ENCODE measurements at regions not wholly inside any gene's neighbourhood (a gene's known extent, or its start where the extent isn't known, plus 50 kb on each side); places are given as distances from the start of the nearest gene placed in this dataset.

DNA sequence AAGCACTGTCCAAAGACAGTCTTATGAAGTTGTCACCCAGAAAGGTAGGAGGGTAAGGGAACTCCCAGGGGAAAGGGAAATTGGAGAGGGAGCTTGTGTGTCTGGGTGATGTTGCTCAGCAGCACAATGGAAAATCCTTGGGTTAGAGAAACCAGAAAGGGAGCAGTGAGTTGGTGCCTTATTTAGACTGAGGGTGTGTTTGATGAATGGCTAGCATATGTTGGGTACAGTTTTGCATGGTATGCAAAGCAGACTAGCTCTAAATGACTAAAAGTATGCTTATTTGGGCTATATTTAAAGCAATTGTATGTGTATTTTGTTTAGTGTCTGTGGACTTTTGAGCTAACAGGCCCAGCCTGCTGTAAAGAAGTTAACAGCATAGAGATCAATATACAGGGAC is 2884.6 kb upstream of the PCDH20 start:
- H3K4me3 ChIP-seq (ENCODE audit: low read depth in 1 of 5, low read length in 5 of 5), result no peak overlapping the region
- no peak overlapping the region for H3K9ac ChIP-seq (ENCODE audit: low read length in 5 of 5)
- H3K27me3 ChIP-seq (ENCODE audit: control insufficient read depth in 5 of 5, insufficient read depth in 4 of 5, low read length in 5 of 5), result no peaks in the 10 kb centered on the region
- H3K36me3 ChIP-seq (ENCODE audit: control insufficient read depth in 5 of 5, insufficient read depth in 5 of 5, low read length in 5 of 5), result no peaks in the 10 kb centered on the region
- peaks cover 0 to 3% (median 0%) of the 10 kb centered on the region in 5 donors for H3K9me3 ChIP-seq (ENCODE audit: control insufficient read depth in 5 of 5, low read length in 5 of 5)
- no peak overlapping the region for H3K27ac ChIP-seq (ENCODE audit: low read depth, low read length)
- H3K4me1 ChIP-seq (ENCODE audit: control insufficient read depth in 5 of 5, insufficient read depth in 5 of 5, low read length in 5 of 5), result no peaks in the 10 kb centered on the region

DNA sequence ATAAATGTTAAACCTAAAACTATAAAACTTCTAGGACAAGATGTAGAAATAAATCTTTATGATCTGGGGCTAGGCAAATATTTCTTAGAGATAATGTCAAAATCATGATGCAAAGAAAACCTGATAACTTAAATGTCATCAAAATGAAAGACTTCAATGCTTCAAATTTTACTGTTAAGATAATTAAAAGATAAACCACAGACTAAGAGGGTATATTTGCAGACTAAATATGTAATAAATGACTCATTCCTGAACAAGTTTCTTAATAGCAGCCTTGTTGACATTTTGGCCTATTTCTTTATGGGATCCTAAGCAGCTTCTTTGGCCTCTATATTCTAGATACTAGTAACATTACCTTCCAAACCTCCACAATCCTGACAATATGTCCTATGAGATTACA is 2878.3 kb upstream of the PCDH20 start:
- H3K9ac ChIP-seq (ENCODE audit: low read length in 5 of 5), result no peak overlapping the region
- H3K9me3 ChIP-seq (ENCODE audit: control insufficient read depth in 5 of 5, low read length in 5 of 5), result peaks cover 0 to 3% (median 0%) of the 10 kb centered on the region in 5 donors
- H3K36me3 ChIP-seq (ENCODE audit: control insufficient read depth in 5 of 5, insufficient read depth in 5 of 5, low read length in 5 of 5), result no peaks in the 10 kb centered on the region
- no peak overlapping the region for H3K27ac ChIP-seq (ENCODE audit: low read depth, low read length)
- H3K27me3 ChIP-seq (ENCODE audit: control insufficient read depth in 5 of 5, insufficient read depth in 4 of 5, low read length in 5 of 5), result no peaks in the 10 kb centered on the region
- no peak overlapping the region for H3K4me3 ChIP-seq (ENCODE audit: low read depth in 1 of 5, low read length in 5 of 5)
- no peaks in the 10 kb centered on the region for H3K4me1 ChIP-seq (ENCODE audit: control insufficient read depth in 5 of 5, insufficient read depth in 5 of 5, low read length in 5 of 5)

DNA sequence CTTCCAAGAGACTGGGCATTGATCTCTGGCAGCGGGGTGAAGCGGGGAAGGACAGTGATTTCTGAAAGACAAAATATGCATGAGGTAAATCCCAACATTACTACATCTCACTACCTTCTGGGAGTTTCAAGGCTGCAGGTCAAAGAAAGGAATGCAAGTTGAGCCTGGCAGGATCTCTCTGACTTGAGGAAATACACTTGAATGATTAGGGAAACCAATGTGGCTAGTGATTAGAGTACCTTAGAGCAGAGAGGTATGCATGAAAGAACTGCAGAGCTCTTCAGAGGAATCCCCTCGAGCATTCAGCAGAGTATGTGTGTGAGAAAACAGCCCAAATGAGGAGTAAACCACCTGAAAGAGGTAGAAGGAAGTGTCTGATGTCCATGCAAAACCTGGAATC is 2874.1 kb upstream of the PCDH20 start:
- Histone ChIP-seq H3K4me1 (ENCODE audit: control insufficient read depth in 5 of 5, insufficient read depth in 5 of 5, low read length in 5 of 5) (no peaks in the 10 kb centered on the region), H3K27ac (ENCODE audit: low read depth, low read length) (no peak overlapping the region), H3K27me3 (ENCODE audit: control insufficient read depth in 5 of 5, insufficient read depth in 4 of 5, low read length in 5 of 5) (no peaks in the 10 kb centered on the region), H3K9ac (ENCODE audit: low read length in 5 of 5) (no peak overlapping the region), H3K9me3 (ENCODE audit: control insufficient read depth in 5 of 5, low read length in 5 of 5) (peaks cover 0 to 3% (median 0%) of the 10 kb centered on the region in 5 donors), H3K4me3 (ENCODE audit: low read depth in 1 of 5, low read length in 5 of 5) (no peak overlapping the region), H3K36me3 (ENCODE audit: control insufficient read depth in 5 of 5, insufficient read depth in 5 of 5, low read length in 5 of 5) (no peaks in the 10 kb centered on the region)

DNA sequence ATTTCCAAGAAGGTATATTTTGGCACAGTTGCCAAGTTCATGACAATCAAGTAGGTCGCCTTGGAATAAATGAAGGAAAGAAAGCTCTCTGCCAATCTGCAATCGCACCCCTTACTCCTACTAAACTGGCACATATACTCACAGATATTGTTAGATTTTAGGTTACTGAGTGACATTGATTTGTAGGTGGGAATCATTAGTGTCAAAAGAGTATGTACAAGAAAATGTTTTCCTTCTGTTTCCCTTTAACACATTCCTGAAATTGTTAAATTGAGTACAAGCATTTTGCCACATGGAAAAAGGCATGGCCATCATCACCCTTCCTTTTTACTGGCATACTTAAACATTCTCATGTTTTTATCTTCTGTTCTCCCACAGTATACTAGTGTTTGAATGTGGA is 2868.3 kb upstream of the PCDH20 start:
- H3K9ac ChIP-seq (ENCODE audit: low read length in 5 of 5), result no peak overlapping the region
- H3K9me3 ChIP-seq (ENCODE audit: control insufficient read depth in 5 of 5, low read length in 5 of 5), result peaks cover 0 to 2% (median 0%) of the 10 kb centered on the region in 5 donors
- H3K4me1 ChIP-seq (ENCODE audit: control insufficient read depth in 5 of 5, insufficient read depth in 5 of 5, low read length in 5 of 5), result no peaks in the 10 kb centered on the region
- H3K27me3 ChIP-seq (ENCODE audit: control insufficient read depth in 5 of 5, insufficient read depth in 4 of 5, low read length in 5 of 5), result no peaks in the 10 kb centered on the region
- H3K27ac ChIP-seq (ENCODE audit: low read depth, low read length), result no peak overlapping the region
- no peaks in the 10 kb centered on the region for H3K36me3 ChIP-seq (ENCODE audit: control insufficient read depth in 5 of 5, insufficient read depth in 5 of 5, low read length in 5 of 5)
- no peak overlapping the region for H3K4me3 ChIP-seq (ENCODE audit: low read depth in 1 of 5, low read length in 5 of 5)

DNA sequence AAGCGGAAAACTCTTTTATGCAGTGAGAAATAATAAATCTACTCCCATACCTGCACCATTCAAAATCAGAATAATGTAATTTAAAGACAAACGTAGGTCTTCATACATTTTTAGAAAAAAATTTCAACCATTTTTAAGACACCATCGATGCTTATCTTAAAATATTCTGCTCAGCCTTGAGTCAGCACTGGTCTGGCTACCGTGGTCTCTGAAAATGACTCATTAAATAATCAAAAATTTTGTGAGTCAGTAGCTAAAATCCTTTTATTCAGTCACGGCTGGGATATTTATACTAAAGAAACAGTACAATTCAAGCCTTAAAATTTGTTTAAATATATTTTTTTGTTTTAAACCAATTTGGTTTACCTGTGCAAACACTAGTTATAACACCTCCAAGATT is 2862.8 kb upstream of the PCDH20 start:
- H3K9ac ChIP-seq (ENCODE audit: low read length in 5 of 5), result no peak overlapping the region
- no peaks in the 10 kb centered on the region for H3K4me1 ChIP-seq (ENCODE audit: control insufficient read depth in 5 of 5, insufficient read depth in 5 of 5, low read length in 5 of 5)
- no peaks in the 10 kb centered on the region for H3K27me3 ChIP-seq (ENCODE audit: control insufficient read depth in 5 of 5, insufficient read depth in 4 of 5, low read length in 5 of 5)
- H3K36me3 ChIP-seq (ENCODE audit: control insufficient read depth in 5 of 5, insufficient read depth in 5 of 5, low read length in 5 of 5), result no peaks in the 10 kb centered on the region
- no peak overlapping the region for H3K27ac ChIP-seq (ENCODE audit: low read depth, low read length)
- no peak overlapping the region for H3K4me3 ChIP-seq (ENCODE audit: low read depth in 1 of 5, low read length in 5 of 5)
- H3K9me3 ChIP-seq (ENCODE audit: control insufficient read depth in 5 of 5, low read length in 5 of 5), result peaks cover 0 to 7% (median 0%) of the 10 kb centered on the region in 5 donors

DNA sequence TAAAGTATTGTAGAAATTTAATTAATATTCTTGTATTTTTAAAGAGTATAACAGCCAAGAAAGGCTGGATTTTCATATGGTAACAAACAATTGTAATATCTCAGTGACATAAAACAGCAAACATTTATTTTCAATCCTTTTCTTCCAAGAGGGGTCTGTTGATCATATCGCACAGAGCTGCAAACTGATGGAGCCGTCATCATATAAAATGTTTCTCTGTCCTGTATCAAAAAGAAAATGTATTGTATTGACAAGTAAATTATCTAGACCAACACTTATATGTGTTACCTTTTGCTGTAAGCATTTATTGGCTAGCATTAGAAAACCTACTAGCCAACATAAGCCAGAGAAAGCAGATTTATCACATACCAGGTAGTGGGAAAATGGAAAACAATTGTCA is 2861.4 kb upstream of the PCDH20 start:
- Histone ChIP-seq H3K27ac (ENCODE audit: low read depth, low read length) (no peak overlapping the region), H3K27me3 (ENCODE audit: control insufficient read depth in 5 of 5, insufficient read depth in 4 of 5, low read length in 5 of 5) (no peaks in the 10 kb centered on the region), H3K4me3 (ENCODE audit: low read depth in 1 of 5, low read length in 5 of 5) (no peak overlapping the region), H3K36me3 (ENCODE audit: control insufficient read depth in 5 of 5, insufficient read depth in 5 of 5, low read length in 5 of 5) (no peaks in the 10 kb centered on the region), H3K9ac (ENCODE audit: low read length in 5 of 5) (no peak overlapping the region), H3K4me1 (ENCODE audit: control insufficient read depth in 5 of 5, insufficient read depth in 5 of 5, low read length in 5 of 5) (no peaks in the 10 kb centered on the region), H3K9me3 (ENCODE audit: control insufficient read depth in 5 of 5, low read length in 5 of 5) (peaks cover 0 to 7% (median 0%) of the 10 kb centered on the region in 5 donors)

DNA sequence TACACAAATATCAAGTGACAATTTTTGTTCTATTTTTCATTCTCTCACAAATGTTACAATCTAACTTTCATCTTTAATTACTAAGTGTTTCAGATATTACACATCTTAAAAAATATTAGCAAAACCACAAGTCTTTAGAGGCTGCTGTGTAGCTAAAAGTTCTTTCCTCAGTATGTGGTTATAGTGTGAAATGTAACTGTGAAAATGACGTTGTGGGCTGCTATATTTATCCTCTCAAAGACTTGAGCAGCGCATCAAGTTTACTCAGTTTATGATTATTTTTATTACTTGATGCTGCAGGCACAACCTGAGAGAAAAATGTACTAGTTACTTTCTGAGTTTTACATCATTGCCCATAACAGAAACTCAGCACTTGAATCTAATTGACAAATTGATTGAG is 2860.6 kb upstream of the PCDH20 start:
- Histone ChIP-seq H3K27ac (ENCODE audit: low read depth, low read length) (no peak overlapping the region), H3K27me3 (ENCODE audit: control insufficient read depth in 5 of 5, insufficient read depth in 4 of 5, low read length in 5 of 5) (no peaks in the 10 kb centered on the region), H3K4me1 (ENCODE audit: control insufficient read depth in 5 of 5, insufficient read depth in 5 of 5, low read length in 5 of 5) (no peaks in the 10 kb centered on the region), H3K36me3 (ENCODE audit: control insufficient read depth in 5 of 5, insufficient read depth in 5 of 5, low read length in 5 of 5) (no peaks in the 10 kb centered on the region), H3K9me3 (ENCODE audit: control insufficient read depth in 5 of 5, low read length in 5 of 5) (peaks cover 0 to 5% (median 0%) of the 10 kb centered on the region in 5 donors), H3K9ac (ENCODE audit: low read length in 5 of 5) (no peak overlapping the region), H3K4me3 (ENCODE audit: low read depth in 1 of 5, low read length in 5 of 5) (no peak overlapping the region)

DNA sequence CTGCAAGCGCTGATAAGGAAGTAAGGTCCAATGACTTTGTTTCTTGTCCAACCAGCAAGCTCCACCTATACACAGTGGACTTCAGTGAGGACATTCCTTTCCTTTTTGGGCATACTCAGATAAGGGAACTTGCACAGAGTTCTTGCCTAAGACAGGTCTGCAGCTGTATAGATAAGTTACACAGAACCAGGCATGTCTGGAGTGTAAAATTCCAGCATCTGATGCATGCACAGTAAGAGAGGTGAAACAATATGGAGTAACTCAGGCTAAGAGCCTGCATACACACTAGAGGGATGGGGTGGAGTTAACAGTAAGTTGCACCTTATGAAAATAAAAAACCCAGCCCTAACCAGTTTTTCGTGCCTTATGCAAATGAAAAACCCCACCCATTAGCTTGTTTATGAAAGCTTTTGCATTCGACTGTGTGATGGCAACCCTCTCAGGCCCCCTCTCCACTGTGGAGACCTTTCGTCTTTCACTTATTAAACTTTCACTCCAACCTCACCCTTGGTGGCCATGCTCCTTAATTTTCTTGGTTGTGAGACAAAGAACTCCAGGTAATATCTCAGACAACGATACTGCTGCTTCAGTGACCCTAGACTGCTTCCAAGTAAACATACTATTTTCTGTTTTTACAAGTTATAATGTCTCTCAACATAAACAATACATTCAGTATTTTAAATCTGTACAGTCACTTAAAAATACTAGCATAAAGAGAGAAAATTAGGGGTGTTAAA is 2859.0 kb upstream of the PCDH20 start:
- Histone ChIP-seq H3K9me3 (ENCODE audit: control insufficient read depth in 5 of 5, low read length in 5 of 5) (peaks cover 0 to 5% (median 0%) of the 10 kb centered on the region in 5 donors), H3K27ac (ENCODE audit: low read depth, low read length) (no peak overlapping the region), H3K36me3 (ENCODE audit: control insufficient read depth in 5 of 5, insufficient read depth in 5 of 5, low read length in 5 of 5) (no peaks in the 10 kb centered on the region), H3K27me3 (ENCODE audit: control insufficient read depth in 5 of 5, insufficient read depth in 4 of 5, low read length in 5 of 5) (no peaks in the 10 kb centered on the region), H3K9ac (ENCODE audit: low read length in 5 of 5) (no peak overlapping the region), H3K4me1 (ENCODE audit: control insufficient read depth in 5 of 5, insufficient read depth in 5 of 5, low read length in 5 of 5) (no peaks in the 10 kb centered on the region), H3K4me3 (ENCODE audit: low read depth in 1 of 5, low read length in 5 of 5) (no peak overlapping the region)

DNA sequence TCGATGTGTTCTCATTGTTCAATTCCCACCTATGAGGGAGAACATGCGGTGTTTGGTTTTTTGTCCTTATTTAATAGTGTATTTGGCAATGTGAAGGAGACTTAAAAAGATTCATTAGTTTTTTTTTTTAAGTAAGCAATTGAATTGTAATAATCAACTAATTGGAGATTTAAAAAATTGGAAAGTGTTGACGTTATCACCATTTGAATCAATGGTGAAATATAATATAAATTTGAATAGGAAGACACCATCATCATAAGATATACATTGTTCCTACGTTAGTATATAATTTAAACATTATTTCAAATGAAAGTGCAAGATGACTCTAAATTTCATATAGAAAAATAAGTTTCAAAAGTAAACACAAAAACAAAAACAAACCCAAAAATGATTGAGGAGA is 2858.1 kb upstream of the PCDH20 start:
- Histone ChIP-seq H3K36me3 (ENCODE audit: control insufficient read depth in 5 of 5, insufficient read depth in 5 of 5, low read length in 5 of 5) (no peaks in the 10 kb centered on the region), H3K27me3 (ENCODE audit: control insufficient read depth in 5 of 5, insufficient read depth in 4 of 5, low read length in 5 of 5) (no peaks in the 10 kb centered on the region), H3K4me3 (ENCODE audit: low read depth in 1 of 5, low read length in 5 of 5) (no peak overlapping the region), H3K27ac (ENCODE audit: low read depth, low read length) (no peak overlapping the region), H3K9me3 (ENCODE audit: control insufficient read depth in 5 of 5, low read length in 5 of 5) (peaks cover 0 to 5% (median 0%) of the 10 kb centered on the region in 5 donors), H3K9ac (ENCODE audit: low read length in 5 of 5) (no peak overlapping the region), H3K4me1 (ENCODE audit: control insufficient read depth in 5 of 5, insufficient read depth in 5 of 5, low read length in 5 of 5) (no peaks in the 10 kb centered on the region)

DNA sequence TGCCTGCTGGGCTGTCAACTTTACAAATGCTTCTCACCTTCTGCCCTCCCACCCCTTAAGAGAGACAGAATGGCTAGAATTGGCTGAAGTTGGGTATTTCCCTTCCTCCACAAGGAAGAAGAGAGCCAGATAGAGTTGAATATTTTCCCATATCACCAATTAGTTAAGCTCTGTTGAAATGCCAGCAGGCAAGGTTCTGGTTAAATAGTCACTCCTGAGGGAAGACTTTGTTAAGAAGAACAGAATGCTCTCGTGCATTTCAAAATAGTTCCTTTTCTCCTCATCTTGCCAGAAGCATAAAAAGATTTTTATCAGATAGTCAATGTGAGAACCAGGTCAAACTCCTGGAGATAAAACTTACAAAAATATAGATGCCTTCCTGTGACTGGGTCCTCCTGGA is 2857.0 kb upstream of the PCDH20 start:
- H3K9ac ChIP-seq (ENCODE audit: low read length in 5 of 5), result no peak overlapping the region
- no peak overlapping the region for H3K27ac ChIP-seq (ENCODE audit: low read depth, low read length)
- H3K27me3 ChIP-seq (ENCODE audit: control insufficient read depth in 5 of 5, insufficient read depth in 4 of 5, low read length in 5 of 5), result no peaks in the 10 kb centered on the region
- peaks cover 0 to 5% (median 0%) of the 10 kb centered on the region in 5 donors for H3K9me3 ChIP-seq (ENCODE audit: control insufficient read depth in 5 of 5, low read length in 5 of 5)
- no peaks in the 10 kb centered on the region for H3K4me1 ChIP-seq (ENCODE audit: control insufficient read depth in 5 of 5, insufficient read depth in 5 of 5, low read length in 5 of 5)
- no peak overlapping the region for H3K4me3 ChIP-seq (ENCODE audit: low read depth in 1 of 5, low read length in 5 of 5)
- H3K36me3 ChIP-seq (ENCODE audit: control insufficient read depth in 5 of 5, insufficient read depth in 5 of 5, low read length in 5 of 5), result no peaks in the 10 kb centered on the region
